HG03565 (cell line): ENCODE measurements at regions not wholly inside any gene's neighbourhood (a gene's known extent, or its start where the extent isn't known, plus 50 kb on each side); places are given as distances from the start of the nearest gene placed in this dataset.

Source experiments
- ATAC-seq: cut with Tn5 transposase; IDR thresholded peaks from one replicate; pipeline ENCODE4 v1.9.1; 2021; ENCODE audit warnings: mild to moderate bottlenecking, moderate library complexity; ENCODE audit not compliant: unreplicated experiment

- ATAC-seq = no peak
Observed at GRCh38 chr1:191134796-191135195, 657.1 kb upstream of the BRINP3 start.

GRCh38 chr1:191140038-191140437 lies 662.4 kb upstream of the BRINP3 start:
- ATAC-seq = no peak

GRCh38 chr1:191142748-191143147 lies 665.1 kb upstream of the BRINP3 start:
- no peak for ATAC-seq

GRCh38 chr1:191145834-191146233 lies 668.2 kb upstream of the BRINP3 start:
- no peak for ATAC-seq

GRCh38 chr1:191151321-191151807 lies 673.7 kb upstream of the BRINP3 start:
- ATAC-seq = no peak

- no peak for ATAC-seq
Observed at GRCh38 chr1:191152776-191153175, 675.1 kb upstream of the BRINP3 start.

GRCh38 chr1:191155178-191155577 lies 677.5 kb upstream of the BRINP3 start:
- ATAC-seq = no peak

- no peak for ATAC-seq
Observed at GRCh38 chr1:191160837-191161236, 683.2 kb upstream of the BRINP3 start.

- no peak for ATAC-seq
Observed at GRCh38 chr1:191162762-191163161, 685.1 kb upstream of the BRINP3 start.

GRCh38 chr1:191163621-191164020 lies 686.0 kb upstream of the BRINP3 start:
- no peak for ATAC-seq

- ATAC-seq = peak; percentile 99
Observed at GRCh38 chr1:191174298-191174697, 696.6 kb upstream of the BRINP3 start.

- ATAC-seq = no peak
Observed at GRCh38 chr1:191176131-191176530, 698.5 kb upstream of the BRINP3 start.

- peak; percentile 41 for ATAC-seq
Observed at GRCh38 chr1:191206513-191207207, 729.0 kb upstream of the BRINP3 start.

GRCh38 chr1:191222206-191222605 lies 744.5 kb upstream of the BRINP3 start:
- ATAC-seq = no peak

- no peak for ATAC-seq
Observed at GRCh38 chr1:191240925-191241324, 763.3 kb upstream of the BRINP3 start.

- peak; percentile 81 for ATAC-seq
Observed at GRCh38 chr1:191255354-191256054, 777.8 kb upstream of the BRINP3 start.

- no peak for ATAC-seq
Observed at GRCh38 chr1:191256917-191257316, 779.3 kb upstream of the BRINP3 start.

GRCh38 chr1:191260056-191260455 lies 782.4 kb upstream of the BRINP3 start:
- no peak for ATAC-seq

GRCh38 chr1:191261111-191261510 lies 783.4 kb upstream of the BRINP3 start:
- ATAC-seq = no peak

- no peak for ATAC-seq
Observed at GRCh38 chr1:191279266-191279800, 801.7 kb upstream of the BRINP3 start.

GRCh38 chr1:191284175-191284574 lies 806.5 kb upstream of the BRINP3 start:
- ATAC-seq = no peak

GRCh38 chr1:191290441-191290840 lies 812.8 kb upstream of the BRINP3 start:
- ATAC-seq = no peak
